ENCODE measurements at regions not wholly inside any gene's neighbourhood (a gene's known extent, or its start where the extent isn't known, plus 50 kb on each side); places are given as distances from the start of the nearest gene placed in this dataset.

DNA sequence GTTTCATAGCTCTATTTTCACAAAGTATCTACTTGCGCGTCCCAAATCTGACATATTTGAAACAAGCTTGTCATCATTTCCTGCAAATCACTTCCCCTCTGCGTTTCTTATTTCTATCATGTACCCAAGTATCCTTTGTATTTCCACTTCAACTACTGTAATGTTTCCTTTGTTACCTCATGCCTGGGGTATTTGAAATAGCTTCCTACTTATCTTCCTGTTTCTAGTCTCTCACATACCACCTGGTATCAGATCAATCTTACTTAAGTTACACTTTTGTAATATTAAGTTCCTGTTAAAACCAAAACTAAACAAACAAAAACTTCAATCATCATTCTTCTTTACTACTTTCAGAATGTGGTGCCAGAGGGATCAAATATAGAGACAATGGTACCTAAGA lies 93.6 kb upstream of the SMAD1 start:
- TF ChIP-seq POLR2AphosphoS5 (IDR thresholded peaks at IDR 0.05), result no peak
- no peak for TF ChIP-seq POLR2A (IDR thresholded peaks at IDR 0.05)
- TF ChIP-seq, protein P1, sequence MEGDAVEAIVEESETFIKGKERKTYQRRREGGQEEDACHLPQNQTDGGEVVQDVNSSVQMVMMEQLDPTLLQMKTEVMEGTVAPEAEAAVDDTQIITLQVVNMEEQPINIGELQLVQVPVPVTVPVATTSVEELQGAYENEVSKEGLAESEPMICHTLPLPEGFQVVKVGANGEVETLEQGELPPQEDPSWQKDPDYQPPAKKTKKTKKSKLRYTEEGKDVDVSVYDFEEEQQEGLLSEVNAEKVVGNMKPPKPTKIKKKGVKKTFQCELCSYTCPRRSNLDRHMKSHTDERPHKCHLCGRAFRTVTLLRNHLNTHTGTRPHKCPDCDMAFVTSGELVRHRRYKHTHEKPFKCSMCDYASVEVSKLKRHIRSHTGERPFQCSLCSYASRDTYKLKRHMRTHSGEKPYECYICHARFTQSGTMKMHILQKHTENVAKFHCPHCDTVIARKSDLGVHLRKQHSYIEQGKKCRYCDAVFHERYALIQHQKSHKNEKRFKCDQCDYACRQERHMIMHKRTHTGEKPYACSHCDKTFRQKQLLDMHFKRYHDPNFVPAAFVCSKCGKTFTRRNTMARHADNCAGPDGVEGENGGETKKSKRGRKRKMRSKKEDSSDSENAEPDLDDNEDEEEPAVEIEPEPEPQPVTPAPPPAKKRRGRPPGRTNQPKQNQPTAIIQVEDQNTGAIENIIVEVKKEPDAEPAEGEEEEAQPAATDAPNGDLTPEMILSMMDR (IDR thresholded peaks at IDR 0.05), result no peak
- no peak for TF ChIP-seq EP300 (IDR thresholded peaks at IDR 0.05)

Measured in stomach (tissue), 4 donors.